Ramos (cell line): ENCODE measurements at regions not wholly inside any gene's neighbourhood (a gene's known extent, or its start where the extent isn't known, plus 50 kb on each side); places are given as distances from the start of the nearest gene placed in this dataset.

Experiments used
- in situ Hi-C: fragments of 300-500 bp; cut with MboI; formaldehyde crosslinking; loops from one replicate; pipeline ENCODE4 v1.14.3; 2022; ENCODE audit warnings: low sequenced_read_pairs; ENCODE audit not compliant: unreplicated experiment

DNA sequence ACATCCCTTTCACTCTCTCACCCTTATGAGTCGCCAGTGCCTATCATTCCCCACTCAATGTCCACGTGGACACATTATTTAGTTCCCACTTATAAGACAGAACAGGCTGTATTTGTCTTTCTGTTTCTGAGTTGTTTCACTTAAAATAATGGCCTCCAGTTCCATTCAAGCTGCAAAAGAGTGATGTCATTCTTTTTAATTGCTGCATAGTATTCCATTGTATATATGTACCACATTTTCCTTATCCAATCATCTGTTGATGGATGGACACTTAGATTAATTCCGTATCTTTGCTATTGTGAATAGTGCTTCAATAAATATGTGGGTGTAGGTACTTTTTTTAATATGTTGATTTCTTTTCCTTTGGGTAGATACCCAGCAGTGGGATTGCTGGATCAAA is 79.1 kb downstream of the ZNF365 start:
- in situ Hi-C loops: no loop called here

DNA sequence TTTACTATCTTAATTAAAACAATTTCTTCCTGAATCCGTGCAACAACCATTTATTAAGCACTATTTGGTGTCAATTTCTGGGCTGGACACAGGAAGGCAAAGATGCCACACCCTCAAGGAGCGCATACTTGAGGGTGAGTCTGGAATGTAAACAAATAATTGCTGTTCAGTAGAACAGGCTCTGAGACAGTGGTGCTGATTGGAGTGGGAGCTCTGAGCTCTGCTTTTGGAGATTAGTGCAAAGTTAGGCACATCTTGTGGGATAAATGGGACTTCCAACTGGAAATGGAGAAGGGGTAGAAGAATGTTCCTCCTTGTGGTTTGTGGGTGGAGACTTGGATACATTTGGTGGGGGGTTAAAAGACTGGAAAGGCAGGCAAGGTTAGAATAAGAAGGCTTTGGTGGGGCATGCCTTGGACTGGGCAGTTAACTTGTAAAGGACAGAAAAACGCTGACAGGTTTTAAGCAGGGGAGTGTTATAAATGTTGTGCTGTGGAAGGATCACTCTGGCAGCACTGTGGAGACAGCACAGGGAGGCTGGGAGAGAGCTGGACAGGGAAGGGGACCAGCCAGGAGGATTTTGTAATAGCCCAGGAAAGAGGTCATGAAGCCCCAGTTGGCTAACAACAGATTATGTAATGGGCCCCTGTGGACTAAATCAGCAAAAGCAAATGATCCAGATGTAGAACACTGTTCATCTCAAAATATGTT is 80.7 kb downstream of the ZNF365 start:
- in situ Hi-C loops: no loop called here

GRCh38 chr10:62456611-62457101 is 82.5 kb downstream of the ZNF365 start:
- in situ Hi-C loops: no loop called here

DNA sequence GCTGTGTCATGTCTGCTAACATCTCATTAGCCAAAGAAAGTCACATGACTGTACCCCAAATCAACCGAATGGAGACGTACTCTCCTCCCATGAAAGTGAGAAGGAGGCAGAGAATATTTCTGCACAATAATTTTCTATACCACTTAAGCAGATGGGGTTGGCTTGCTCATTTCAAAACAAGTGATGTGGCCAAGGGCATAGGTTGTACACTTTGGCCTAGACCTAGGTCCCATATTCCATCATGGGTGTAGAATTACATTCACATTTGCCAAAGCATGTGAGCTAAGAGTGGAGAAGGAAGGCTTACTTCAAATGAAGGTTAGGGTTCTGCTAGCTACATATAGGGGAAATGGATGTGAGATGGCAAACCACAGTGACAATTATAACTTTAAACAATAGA is 83.0 kb downstream of the ZNF365 start:
- in situ Hi-C loops: no loop called here

DNA sequence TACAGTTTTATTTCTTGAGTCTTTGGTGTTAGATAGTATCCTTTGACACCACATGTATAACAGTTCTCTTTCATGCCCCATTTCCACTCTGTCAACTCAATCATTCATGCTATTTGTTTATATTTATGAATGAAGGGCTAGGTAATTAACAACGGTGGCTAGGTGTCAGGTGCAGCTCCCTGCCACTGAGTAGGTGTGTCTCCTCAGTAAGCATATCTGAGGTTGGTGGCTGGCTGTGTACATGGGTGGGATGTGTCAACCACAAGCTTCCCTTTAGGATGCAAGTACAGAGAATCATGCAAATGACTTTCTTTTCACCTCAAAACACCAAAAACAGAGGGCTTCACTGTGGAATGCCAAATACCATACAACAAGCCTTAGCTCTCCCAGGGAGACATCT is 83.4 kb downstream of the ZNF365 start:
- in situ Hi-C loops: no loop called here

- in situ Hi-C loops: no loop called here
Observed at GRCh38 chr10:62459072-62459471, 84.9 kb downstream of the ZNF365 start.

- in situ Hi-C loops: no loop called here
Observed at GRCh38 chr10:62459500-62459899, 85.3 kb downstream of the ZNF365 start.

DNA sequence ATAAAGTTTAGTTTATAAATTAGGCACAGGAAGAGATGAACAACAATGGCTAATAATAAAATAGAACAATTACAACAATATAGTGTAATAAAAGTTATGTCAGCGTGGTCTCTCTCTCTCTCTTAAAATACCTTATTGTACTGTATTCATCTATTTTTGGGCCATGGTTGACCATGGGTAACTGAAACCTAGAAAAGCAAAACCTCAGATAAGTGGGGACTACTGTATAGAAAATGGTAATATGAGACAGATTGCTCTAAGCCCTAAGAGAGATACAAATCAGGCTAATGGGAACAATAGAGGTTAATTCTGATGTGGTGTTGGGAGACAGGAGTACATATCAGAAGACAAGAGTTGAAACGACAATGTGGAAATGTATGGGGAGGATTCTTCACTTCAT is 86.2 kb downstream of the ZNF365 start:
- in situ Hi-C loops: no loop called here

DNA sequence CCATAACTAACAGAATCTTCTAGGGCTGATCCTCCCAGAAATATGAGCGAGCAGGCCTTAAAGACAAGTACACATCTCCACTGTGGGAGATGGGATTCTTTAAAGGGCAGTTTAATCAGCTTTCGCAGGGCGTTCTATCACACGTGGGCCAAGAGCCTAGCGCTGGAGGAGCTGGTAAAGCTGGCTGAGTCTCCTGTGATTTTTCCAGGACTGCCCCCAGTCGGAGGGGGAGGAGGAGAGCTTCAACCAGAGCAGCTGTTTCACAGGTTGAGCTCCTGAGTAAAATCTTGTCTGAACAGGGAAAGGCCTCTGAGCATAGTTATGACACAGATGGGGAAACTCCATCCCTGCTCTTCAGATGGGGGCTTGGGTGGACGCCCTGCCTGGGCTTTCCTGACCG is 87.0 kb downstream of the ZNF365 start:
- in situ Hi-C loops: no loop called here

- in situ Hi-C loops: no loop called here
Observed at GRCh38 chr10:62462461-62462860, 88.3 kb downstream of the ZNF365 start.

- in situ Hi-C loops: no loop called here
Observed at GRCh38 chr10:62463364-62463763, 89.2 kb downstream of the ZNF365 start.

- in situ Hi-C loops: no loop called here
Observed at GRCh38 chr10:62464308-62464707, 90.1 kb downstream of the ZNF365 start.

- in situ Hi-C loops: no loop called here
Observed at GRCh38 chr10:62466590-62466989, 92.4 kb downstream of the ZNF365 start.

- in situ Hi-C loops: no loop called here
Observed at GRCh38 chr10:62467527-62467926, 93.4 kb downstream of the ZNF365 start.

- in situ Hi-C loops: no loop called here
Observed at GRCh38 chr10:62471711-62472110, 97.5 kb downstream of the ZNF365 start.

DNA sequence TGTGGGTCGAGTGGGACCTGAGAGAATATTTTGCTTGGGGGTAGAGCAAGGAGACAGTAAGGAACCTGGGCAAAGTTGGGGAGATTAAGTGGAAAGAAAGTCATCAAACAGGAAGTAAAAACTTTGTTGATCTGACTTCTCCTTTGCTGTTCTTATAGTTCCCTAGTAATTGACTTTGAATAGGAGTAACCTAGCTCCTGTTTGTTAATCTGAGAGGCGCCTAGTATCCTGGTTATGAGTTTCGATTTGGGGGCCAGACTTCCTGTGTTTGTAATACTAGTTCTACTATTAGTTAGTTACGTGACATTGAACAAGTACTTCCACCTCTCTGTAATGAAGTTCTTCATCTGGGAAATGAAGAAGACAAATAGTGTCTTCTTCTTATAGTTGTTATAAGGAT is 99.1 kb downstream of the ZNF365 start:
- in situ Hi-C loops: no loop called here

DNA sequence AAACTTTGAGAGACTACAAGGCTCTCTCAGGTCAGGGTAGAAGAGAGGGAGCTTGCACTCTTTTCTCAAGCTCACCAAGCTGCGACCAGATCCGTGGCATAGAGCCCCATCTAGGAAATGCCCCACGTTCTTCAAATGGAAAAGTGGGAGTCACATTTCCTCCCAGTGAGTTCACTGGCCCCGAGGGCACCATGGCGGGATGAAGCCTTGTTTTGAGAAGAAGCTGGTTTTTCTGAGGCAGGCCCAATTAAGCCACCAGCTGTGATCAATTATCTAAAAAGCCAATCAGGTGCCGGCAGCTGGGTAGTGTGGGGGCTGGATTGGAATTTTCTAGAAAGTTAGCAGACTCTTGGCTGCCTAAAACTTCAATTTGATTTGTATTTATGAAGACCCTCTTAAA is 101.4 kb downstream of the ZNF365 start:
- in situ Hi-C loops: no loop called here

DNA sequence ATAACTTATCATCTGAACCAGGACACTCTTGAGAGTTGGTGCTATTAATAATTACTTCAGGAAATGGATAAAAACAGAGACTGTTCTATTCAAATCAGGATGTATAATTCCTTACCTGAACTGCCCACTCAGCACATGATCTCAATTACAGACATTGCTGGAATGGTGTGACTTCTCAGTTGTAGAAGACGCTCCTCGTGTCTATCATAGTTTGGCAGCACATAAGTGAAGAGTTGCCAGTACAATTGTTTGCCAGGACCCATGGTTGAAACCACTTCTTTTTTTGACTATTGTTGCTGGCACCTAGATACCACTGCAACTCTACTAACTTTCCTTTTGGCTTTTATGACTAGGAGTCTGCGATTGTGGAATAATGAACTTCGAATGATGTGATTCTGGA is 105.4 kb downstream of the ZNF365 start:
- in situ Hi-C loops: no loop called here

DNA sequence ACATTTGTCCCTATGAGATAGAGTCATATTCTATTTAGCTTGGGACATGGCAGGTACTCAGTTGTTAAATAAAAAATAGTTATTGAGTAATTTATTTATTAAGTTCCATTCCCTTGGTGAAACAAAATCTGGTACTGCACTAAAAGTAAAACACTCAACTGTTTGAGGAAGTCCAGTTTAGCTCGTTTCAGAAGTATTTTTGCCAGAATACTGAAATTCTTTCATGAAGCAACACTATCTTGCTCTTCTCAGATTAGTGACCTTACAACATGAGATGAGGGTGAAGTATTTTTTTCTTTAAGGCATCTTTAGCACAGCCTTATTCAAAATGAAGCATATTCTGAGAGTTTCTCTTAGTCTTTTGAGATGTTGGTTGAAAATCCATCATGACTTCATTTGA is 106.0 kb downstream of the ZNF365 start:
- in situ Hi-C loops: no loop called here

GRCh38 chr10:62482581-62482980 is 108.4 kb downstream of the ZNF365 start:
- in situ Hi-C loops: no loop called here

DNA sequence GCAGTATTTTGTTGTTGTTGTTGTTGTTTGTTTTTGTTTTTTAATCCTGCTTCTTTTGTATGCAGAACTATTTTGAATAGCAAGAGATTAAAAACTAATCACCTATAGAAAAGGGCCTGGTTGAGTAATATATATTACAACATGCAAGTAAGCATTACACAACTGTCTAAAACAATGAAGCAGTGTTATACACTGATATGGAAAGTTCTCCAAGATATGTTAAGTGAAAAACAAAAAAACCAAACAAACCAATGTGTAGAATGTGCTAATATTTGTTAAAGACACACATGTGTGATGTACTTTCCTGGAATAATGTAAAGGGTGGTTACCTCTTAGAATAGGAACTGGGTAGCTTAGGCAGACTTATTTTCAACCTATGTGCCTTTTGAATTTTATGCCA is 117.4 kb downstream of the ZNF365 start:
- in situ Hi-C loops: no loop called here

DNA sequence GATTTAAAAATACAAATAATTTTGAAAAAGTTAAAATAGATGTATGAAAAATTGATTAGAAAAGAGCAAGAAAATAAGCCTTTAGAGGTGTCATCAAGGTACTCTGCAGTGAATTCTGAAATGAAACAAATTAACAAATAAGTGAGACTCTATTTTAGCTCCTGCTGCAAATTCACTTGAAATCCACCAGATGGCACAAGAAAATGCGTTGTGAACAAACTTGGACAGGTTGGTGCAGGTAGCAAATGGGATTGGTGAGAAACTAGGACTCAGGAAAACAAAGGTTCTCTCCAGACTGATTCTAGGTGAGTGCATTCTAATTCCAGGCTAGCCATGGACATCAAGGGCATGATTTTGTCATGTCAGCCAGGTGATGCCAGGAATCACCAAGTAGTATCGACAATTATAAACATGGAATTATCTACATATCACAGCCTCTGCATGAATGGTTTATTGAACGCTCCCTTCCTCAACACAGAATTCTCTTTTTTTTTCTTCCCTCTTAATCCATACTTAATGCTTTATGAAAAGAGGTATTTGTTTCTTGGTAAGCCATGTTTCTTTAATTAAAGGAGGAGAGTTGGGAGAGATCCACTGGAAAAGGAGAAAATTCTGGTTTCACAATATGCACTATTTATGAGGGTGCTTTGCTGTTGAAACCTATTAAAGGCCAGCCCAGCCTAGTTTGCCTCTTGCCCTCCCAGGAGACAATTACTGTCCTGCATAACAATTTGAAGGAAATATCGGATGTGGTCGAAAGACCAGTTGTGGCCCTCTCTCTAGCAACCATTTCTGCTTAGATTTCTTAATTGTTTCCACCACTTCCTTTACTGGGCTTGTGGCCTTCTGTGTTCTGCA is 118.1 kb downstream of the ZNF365 start:
- in situ Hi-C loops: no loop called here
